IMR-90 (cell line): ENCODE measurements at regions not wholly inside any gene's neighbourhood (a gene's known extent, or its start where the extent isn't known, plus 50 kb on each side); places are given as distances from the start of the nearest gene placed in this dataset.

Experiments used
- ATAC-seq: fragments of 200-7000 bp; cut with Tn5 transposase; 2 replicates; pipeline ENCODE4 v1.9.1; 2020; ENCODE audit warnings: low read depth, mild to moderate bottlenecking, moderate library complexity
- BruUV-seq: library from RNA; stranded (reverse); fragments of 400-500 nt; replicated peaks from 2 replicates; lab custom pipeline; 2021; lab: Mats Ljungman, UMichigan
- CTCF ChIA-PET: fragments of 300-600 bp; formaldehyde crosslinking; extraction: SDS; loops from one replicate; lab custom pipeline; 2021; ENCODE audit warnings: antibody characterized with exemption; lab: Yijun Ruan, JAX
- POLR2A ChIA-PET: fragments of 300-600 bp; sonication (Branson Sonifier 250); formaldehyde crosslinking; loops from one replicate; lab custom pipeline; 2022; ENCODE audit warnings: antibody characterized with exemption; ENCODE audit not compliant: unreplicated experiment; lab: Charles Lee
- DNase-seq: peaks from one replicate; pipeline ENCODE4 v3.0.0; 2013
- H2AFZ ChIP-seq: replicated peaks from 2 replicates; pipeline ENCODE3; 2013; ENCODE audit warnings: low read length, mild to moderate bottlenecking; ENCODE audit not compliant: poor library complexity
- H2AK5ac ChIP-seq: 2 replicates; pipeline ENCODE4 v1.6.1; 2013; ENCODE audit warnings: low read depth, low read length, inconsistent platforms
- H2AK9ac ChIP-seq: replicated peaks from 2 replicates; pipeline ENCODE3; 2013; ENCODE audit warnings: mild to moderate bottlenecking, low read depth, low read length, moderate library complexity; ENCODE audit not compliant: poor library complexity
- H2BK120ac ChIP-seq: 2 replicates; pipeline ENCODE4 v1.6.1; 2013; ENCODE audit warnings: low read depth, low read length, inconsistent platforms
- H2BK15ac ChIP-seq: 3 replicates; pipeline ENCODE4 v1.6.1; 2013; ENCODE audit warnings: low read depth, low read length, inconsistent platforms
- H2BK20ac ChIP-seq: 2 replicates; pipeline ENCODE4 v1.6.1; 2013; ENCODE audit warnings: low read depth, mild to moderate bottlenecking, inconsistent platforms, low read length, moderate library complexity
- H2BK5ac ChIP-seq: 2 replicates; pipeline ENCODE4 v1.6.1; 2013; ENCODE audit warnings: mild to moderate bottlenecking, low read depth, low read length, inconsistent platforms; ENCODE audit not compliant: poor library complexity, severe bottlenecking
- H3K14ac ChIP-seq: replicated peaks from 2 replicates; pipeline ENCODE4 v1.6.1; 2013; ENCODE audit warnings: low read depth, low read length, inconsistent platforms
- H3K18ac ChIP-seq: 2 replicates; pipeline ENCODE4 v1.6.1; 2013; ENCODE audit warnings: low read depth, low read length, control low read depth
- H3K23ac ChIP-seq: 2 replicates; pipeline ENCODE4 v1.6.1; 2013; ENCODE audit warnings: low read depth, low read length, inconsistent platforms
- H3K27ac ChIP-seq: 2 replicates; pipeline ENCODE4 v1.5.1; 2013; ENCODE audit warnings: mild to moderate bottlenecking, control low read depth, low read length; ENCODE audit not compliant: insufficient read depth
- H3K27me3 ChIP-seq: 2 replicates; pipeline ENCODE4 v1.6.1; 2013; ENCODE audit warnings: low read length; ENCODE audit not compliant: control insufficient read depth, insufficient read depth
- H3K36me3 ChIP-seq: 2 replicates; pipeline ENCODE4 v1.6.1; 2013; ENCODE audit warnings: low read length, mixed read lengths; ENCODE audit not compliant: control insufficient read depth, insufficient read depth
- H3K4ac ChIP-seq: 2 replicates; pipeline ENCODE4 v1.6.1; 2013; ENCODE audit warnings: low read depth, low read length, inconsistent platforms
- H3K4me1 ChIP-seq: 2 replicates; pipeline ENCODE4 v1.6.1; 2013; ENCODE audit warnings: low read length, mixed read lengths; ENCODE audit not compliant: control insufficient read depth, insufficient read depth
- H3K4me2 ChIP-seq: 2 replicates; pipeline ENCODE4 v1.6.1; 2013; ENCODE audit warnings: low read depth, mild to moderate bottlenecking, control low read depth, low read length, moderate library complexity
- H3K4me3 ChIP-seq: 2 replicates; pipeline ENCODE4 v1.5.1; 2013; ENCODE audit warnings: low read depth, mild to moderate bottlenecking, control low read depth, low read length, moderate library complexity; ENCODE audit not compliant: insufficient read depth
- H3K56ac ChIP-seq: 2 replicates; pipeline ENCODE4 v1.6.1; 2013; ENCODE audit warnings: low read length, inconsistent platforms; ENCODE audit not compliant: insufficient read depth; ENCODE audit errors: extremely low read depth
- H3K79me1 ChIP-seq, 2 experiments: 2 replicates each; pipeline ENCODE4 v1.6.1; 2013; ENCODE audit warnings: low read length in 2 of 2, inconsistent platforms in 1 of 2, low read depth in 1 of 2
- H3K9ac ChIP-seq: 2 replicates; pipeline ENCODE4 v1.6.1; 2013; ENCODE audit warnings: low read depth, low read length, control low read depth
- H3K9me1 ChIP-seq: 2 replicates; pipeline ENCODE4 v1.6.1; 2013; ENCODE audit warnings: low read length, inconsistent platforms; ENCODE audit not compliant: insufficient read depth
- H3K9me3 ChIP-seq: 2 replicates; pipeline ENCODE4 v1.6.1; 2013; ENCODE audit warnings: low read length; ENCODE audit not compliant: control insufficient read depth, insufficient read depth
- H4K20me1 ChIP-seq: 2 replicates; pipeline ENCODE4 v1.6.1; 2013; ENCODE audit warnings: low read length, inconsistent platforms; ENCODE audit not compliant: insufficient read depth
- H4K5ac ChIP-seq: 2 replicates; pipeline ENCODE4 v1.6.1; 2013; ENCODE audit warnings: mild to moderate bottlenecking, low read depth, low read length, control low read depth
- H4K8ac ChIP-seq, 2 experiments: 2 replicates each; pipeline ENCODE4 v1.6.1; 2013; ENCODE audit warnings: low read depth in 2 of 2, low read length in 2 of 2, control low read depth in 1 of 2, inconsistent platforms in 1 of 2
- H4K91ac ChIP-seq: 2 replicates; pipeline ENCODE4 v1.6.1; 2013; ENCODE audit warnings: low read depth, low read length, inconsistent platforms; ENCODE audit not compliant: insufficient read depth
- MAFK ChIP-seq: IDR thresholded peaks from 2 replicates; pipeline ENCODE4 v1.6.1; 2012; ENCODE audit warnings: low read depth, low read length, improper control_type of control experiment
- MAZ ChIP-seq: IDR thresholded peaks from 2 replicates; pipeline ENCODE4 v1.6.1; 2012; ENCODE audit warnings: low read depth, mild to moderate bottlenecking, low read length, improper control_type of control experiment, moderate library complexity, borderline replicate concordance
- WGBS, 2 experiments: methylation state at CpG; one replicate each; pipeline versions ENCODE4 v1.1.5 to v1.1.7; 2013; ENCODE audit warnings: missing lambda C conversion rate in 2 of 2; ENCODE audit not compliant: insufficient read length in 1 of 2; ENCODE audit errors: extremely low coverage in 2 of 2; 5-methylcytosine and 5-hydroxymethylcytosine counted together
- dilution Hi-C: fragments of 300-500 bp; cut with HindIII; formaldehyde crosslinking; loops from one replicate; pipeline ENCODE4 v1.14.3; 2018; ENCODE audit warnings: low sequenced_read_pairs; ENCODE audit not compliant: unreplicated experiment
- in situ Hi-C: fragments of 300-500 bp; cut with MboI; formaldehyde crosslinking; loops from 3 replicates; pipeline ENCODE4 v1.14.3; 2019; ENCODE audit warnings: low sequenced_read_pairs, inconsistent platforms, mixed read lengths
- intact Hi-C: fragments of 100-400 bp; cut with micrococcal nuclease; formaldehyde crosslinking; loops from 2 replicates; pipeline ENCODE4 v1.10.0; 2022
- TF ChIP-seq, protein P1 (sequence below): fragments of 150-350 bp; IDR thresholded peaks from 2 replicates; pipeline ENCODE4 v1.6.1; 2016; ENCODE audit warnings: low read depth, mild to moderate bottlenecking, low read length, moderate library complexity, borderline replicate concordance

DNA sequence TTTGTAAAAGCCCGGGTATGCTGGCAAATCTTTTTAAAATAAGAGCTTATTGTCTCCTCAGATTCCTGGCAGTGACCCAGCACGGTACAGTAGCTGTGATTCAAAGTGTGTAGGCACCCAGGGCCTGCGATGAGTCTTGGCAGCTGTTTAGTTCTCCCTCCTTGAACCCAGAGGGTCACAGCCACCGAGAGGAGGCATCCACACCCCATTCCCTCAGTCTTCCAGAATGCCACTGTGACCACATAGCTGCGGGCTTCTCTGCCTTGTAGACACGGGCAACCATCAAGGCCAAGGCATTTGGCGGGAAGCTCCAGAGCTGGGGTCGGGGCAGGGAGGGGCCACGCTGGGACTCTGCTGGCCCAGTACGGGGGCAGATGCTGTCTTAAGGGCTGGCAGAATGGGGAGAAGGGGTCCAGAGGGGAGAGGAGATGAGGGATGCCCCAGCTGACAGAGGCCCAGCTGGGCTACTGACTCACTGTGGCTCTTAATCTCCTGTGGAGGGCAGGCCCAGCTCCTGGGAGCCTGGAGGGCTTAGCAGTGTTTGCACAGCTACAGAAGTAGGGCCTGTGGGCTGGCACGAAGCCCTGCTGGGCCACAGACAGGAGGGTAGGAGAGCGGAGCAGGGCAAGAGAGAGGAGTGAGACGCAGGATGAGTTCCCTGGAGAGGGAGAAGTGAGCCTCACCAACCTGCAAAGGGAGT lies 68.8 kb upstream of the DLG1 start:
- DNase-seq (peak; percentile 82), ATAC-seq (peak; percentile 65)
- Histone ChIP-seq H3K56ac (no peak overlapping the region), H3K79me1 (no peaks in the 10 kb centered on the region), H4K5ac (no peak overlapping the region), H2BK120ac (no peak overlapping the region), H4K8ac (no peak overlapping the region), H2AK5ac (peak overlapping the region; percentile 27; the same call in 1 of the 2 replicates), H2AFZ (no peak overlapping the region), H3K4me2 (no peak overlapping the region), H3K27me3 (peaks cover 14% of the 10 kb centered on the region), H3K36me3 (no peaks in the 10 kb centered on the region), H3K4me3 (no peak overlapping the region), H3K9me1 (peaks cover 7% of the 10 kb centered on the region), H3K4me1 (peaks cover 20% of the 10 kb centered on the region), H2AK9ac (peak overlapping the region; percentile 35), H2BK5ac (no peak overlapping the region), H4K91ac (no peak overlapping the region; the same call in 1 of the 2 replicates), H3K23ac (no peak overlapping the region), H3K18ac (no peak overlapping the region; the same call in 1 of the 2 replicates), H3K14ac (no peak overlapping the region), H3K27ac (no peak overlapping the region), H3K9me3 (no peaks in the 10 kb centered on the region), H3K4ac (no peak overlapping the region), H2BK20ac (no peak overlapping the region), H3K9ac (no peak overlapping the region), H2BK15ac (no peak overlapping the region), H4K20me1 (no peaks in the 10 kb centered on the region)
- in situ Hi-C loops, result no loop called here
- BruUV-seq, result no TSS peak
- intact Hi-C loops, result no loop called here
- WGBS, 2 experiments, result 65% methylated on average over 6 of the region's 13 CpGs; no CpG with 5 or more reads in 1 of the 2 experiments
- ChIA-PET POLR2A (interaction anchor here (0.8 to 0.9 kb wide), 2 partner anchors 13 to 14 kb away, joined by 4 read pairs; no protein-coding TSS in a partner anchor), CTCF (interaction anchor here (0.8 kb wide), 1 partner anchor 111 kb away, joined by 3 read pairs; no protein-coding TSS in a partner anchor)
- TF ChIP-seq MAZ, result 0 out of 2 replicates have a peak, but pooled peaks have one; percentile 22
- TF ChIP-seq, protein P1, sequence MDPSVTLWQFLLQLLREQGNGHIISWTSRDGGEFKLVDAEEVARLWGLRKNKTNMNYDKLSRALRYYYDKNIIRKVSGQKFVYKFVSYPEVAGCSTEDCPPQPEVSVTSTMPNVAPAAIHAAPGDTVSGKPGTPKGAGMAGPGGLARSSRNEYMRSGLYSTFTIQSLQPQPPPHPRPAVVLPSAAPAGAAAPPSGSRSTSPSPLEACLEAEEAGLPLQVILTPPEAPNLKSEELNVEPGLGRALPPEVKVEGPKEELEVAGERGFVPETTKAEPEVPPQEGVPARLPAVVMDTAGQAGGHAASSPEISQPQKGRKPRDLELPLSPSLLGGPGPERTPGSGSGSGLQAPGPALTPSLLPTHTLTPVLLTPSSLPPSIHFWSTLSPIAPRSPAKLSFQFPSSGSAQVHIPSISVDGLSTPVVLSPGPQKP, result no peak
- TF ChIP-seq MAFK, result no peak
- dilution Hi-C loops, result no loop called here
